A673 (cell line): ENCODE measurements at regions not wholly inside any gene's neighbourhood (a gene's known extent, or its start where the extent isn't known, plus 50 kb on each side); places are given as distances from the start of the nearest gene placed in this dataset.

ENCODE experiments used
- BruUV-seq: library from RNA; stranded (reverse); fragments of 400-500 nt; replicated peaks from 2 replicates; lab custom pipeline; 2021; lab: Mats Ljungman, UMichigan
- CTCF ChIA-PET: fragments of 300-600 bp; sonication (Branson Sonifier 250); formaldehyde crosslinking; loops from one replicate; lab custom pipeline; 2022; ENCODE audit warnings: antibody characterized with exemption; lab: Charles Lee
- POLR2A ChIA-PET: fragments of 300-600 bp; sonication (Branson Sonifier 250); formaldehyde crosslinking; loops from one replicate; lab custom pipeline; 2022; ENCODE audit warnings: antibody characterized with exemption; ENCODE audit not compliant: low non-redundant PET; lab: Charles Lee
- DNase-seq: peaks from one replicate; pipeline ENCODE4 v3.0.0-alpha.2; 2015; ENCODE audit warnings: low spot score
- H3K27ac ChIP-seq: fragments of 200-600 bp; sonication (generic); 2 replicates; pipeline ENCODE4 v1.5.1; 2016; ENCODE audit warnings: mixed run types, low read depth, mild to moderate bottlenecking, mixed read lengths, antibody characterized with exemption, low read length; ENCODE audit not compliant: poor library complexity, severe bottlenecking
- H3K27me3 ChIP-seq: fragments of 200-600 bp; sonication (generic); replicated peaks from 2 replicates; pipeline ENCODE4 v1.6.1; 2017; ENCODE audit warnings: mixed run types, low read depth, mild to moderate bottlenecking, mixed read lengths, antibody characterized with exemption, low read length; ENCODE audit not compliant: insufficient read depth, poor library complexity
- H3K36me3 ChIP-seq: fragments of 200-600 bp; sonication (generic); 2 replicates; pipeline ENCODE4 v1.6.1; 2016; ENCODE audit warnings: mixed run types, mild to moderate bottlenecking, mixed read lengths, antibody characterized with exemption, low read length; ENCODE audit not compliant: insufficient read depth, poor library complexity, severe bottlenecking
- H3K4me1 ChIP-seq: fragments of 200-600 bp; sonication (generic); 2 replicates; pipeline ENCODE4 v1.6.1; 2017; ENCODE audit warnings: mixed run types, mild to moderate bottlenecking, mixed read lengths, antibody characterized with exemption, low read length; ENCODE audit not compliant: insufficient read depth, poor library complexity, severe bottlenecking
- H3K4me3 ChIP-seq: fragments of 200-600 bp; sonication (generic); 2 replicates; pipeline ENCODE4 v1.5.1; 2016; ENCODE audit warnings: low read depth, mixed run types, mild to moderate bottlenecking, mixed read lengths, low read length; ENCODE audit not compliant: poor library complexity, severe bottlenecking
- H3K9me3 ChIP-seq: fragments of 200-600 bp; sonication (generic); 2 replicates; pipeline ENCODE4 v1.6.1; 2016; ENCODE audit warnings: mixed run types, low read depth, mild to moderate bottlenecking, mixed read lengths, antibody characterized with exemption, low read length; ENCODE audit not compliant: poor library complexity, severe bottlenecking
- EZH2 ChIP-seq: fragments of 200-600 bp; sonication (generic); IDR thresholded peaks from 2 replicates; pipeline ENCODE4 v1.6.1; 2017; ENCODE audit warnings: borderline replicate concordance, low read depth, mild to moderate bottlenecking, mixed read lengths, antibody characterized with exemption, low read length; ENCODE audit not compliant: poor library complexity, severe bottlenecking
- intact Hi-C: fragments of 100-400 bp; cut with micrococcal nuclease; formaldehyde crosslinking; loops from one replicate; pipeline ENCODE4 v1.10.0; 2022; ENCODE audit not compliant: unreplicated experiment
- TF ChIP-seq, protein P1 (sequence below): fragments of 300-800, 200-600 bp; sonication (generic); conservative IDR thresholded peaks from 2 replicates; pipeline ENCODE4 v1.5.1; 2017; ENCODE audit warnings: low read depth, mild to moderate bottlenecking, antibody characterized with exemption, low read length, moderate library complexity, mixed read lengths

GRCh38 chr14:97453991-97454390, 656.8 kb downstream of the VRK1 start:
- POLR2A ChIA-PET, result no interaction called here
- TF ChIP-seq EZH2, result no peak
- TF ChIP-seq, protein P1, sequence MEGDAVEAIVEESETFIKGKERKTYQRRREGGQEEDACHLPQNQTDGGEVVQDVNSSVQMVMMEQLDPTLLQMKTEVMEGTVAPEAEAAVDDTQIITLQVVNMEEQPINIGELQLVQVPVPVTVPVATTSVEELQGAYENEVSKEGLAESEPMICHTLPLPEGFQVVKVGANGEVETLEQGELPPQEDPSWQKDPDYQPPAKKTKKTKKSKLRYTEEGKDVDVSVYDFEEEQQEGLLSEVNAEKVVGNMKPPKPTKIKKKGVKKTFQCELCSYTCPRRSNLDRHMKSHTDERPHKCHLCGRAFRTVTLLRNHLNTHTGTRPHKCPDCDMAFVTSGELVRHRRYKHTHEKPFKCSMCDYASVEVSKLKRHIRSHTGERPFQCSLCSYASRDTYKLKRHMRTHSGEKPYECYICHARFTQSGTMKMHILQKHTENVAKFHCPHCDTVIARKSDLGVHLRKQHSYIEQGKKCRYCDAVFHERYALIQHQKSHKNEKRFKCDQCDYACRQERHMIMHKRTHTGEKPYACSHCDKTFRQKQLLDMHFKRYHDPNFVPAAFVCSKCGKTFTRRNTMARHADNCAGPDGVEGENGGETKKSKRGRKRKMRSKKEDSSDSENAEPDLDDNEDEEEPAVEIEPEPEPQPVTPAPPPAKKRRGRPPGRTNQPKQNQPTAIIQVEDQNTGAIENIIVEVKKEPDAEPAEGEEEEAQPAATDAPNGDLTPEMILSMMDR, result no peak
- H3K4me1 ChIP-seq, result peaks cover 21% of the 10 kb centered on the region
- no peaks in the 10 kb centered on the region for H3K27me3 ChIP-seq
- H3K27ac ChIP-seq, result no peak overlapping the region
- no TSS peak for BruUV-seq
- intact Hi-C loops, result no loop called here
- DNase-seq, result no peak
- H3K36me3 ChIP-seq, result no peaks in the 10 kb centered on the region
- H3K4me3 ChIP-seq, result no peak overlapping the region
- CTCF ChIA-PET, result no interaction called here
- H3K9me3 ChIP-seq, result no peaks in the 10 kb centered on the region

DNA sequence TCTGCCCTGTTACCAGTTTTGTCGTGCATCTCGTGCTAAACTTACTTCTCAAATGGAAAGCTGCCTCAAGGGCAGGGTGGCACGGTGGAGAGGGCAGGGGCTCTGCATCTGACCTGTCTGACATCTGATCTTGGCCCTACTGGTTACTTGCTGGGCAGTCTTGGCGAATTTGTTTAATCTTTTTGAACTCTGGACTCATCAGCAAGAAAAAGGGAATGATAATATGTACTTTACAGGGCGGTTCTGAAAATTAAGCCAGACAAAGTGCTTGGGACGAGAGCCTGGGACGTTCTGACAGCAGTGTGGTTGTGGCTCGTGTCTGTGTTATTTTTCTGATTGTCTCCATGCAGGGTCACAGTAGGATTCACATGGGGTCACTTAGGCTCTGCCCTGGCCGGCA, 659.3 kb downstream of the VRK1 start:
- Histone ChIP-seq H3K9me3 (peaks cover 3% of the 10 kb centered on the region), H3K27ac (no peak overlapping the region), H3K27me3 (no peaks in the 10 kb centered on the region), H3K4me3 (no peak overlapping the region), H3K36me3 (no peaks in the 10 kb centered on the region), H3K4me1 (peaks cover 30% of the 10 kb centered on the region)
- POLR2A ChIA-PET, result no interaction called here
- no TSS peak for BruUV-seq
- no peak for TF ChIP-seq EZH2
- TF ChIP-seq, protein P1, result no peak
- DNase-seq, result no peak
- CTCF ChIA-PET, result no interaction called here
- intact Hi-C loops, result no loop called here

DNA sequence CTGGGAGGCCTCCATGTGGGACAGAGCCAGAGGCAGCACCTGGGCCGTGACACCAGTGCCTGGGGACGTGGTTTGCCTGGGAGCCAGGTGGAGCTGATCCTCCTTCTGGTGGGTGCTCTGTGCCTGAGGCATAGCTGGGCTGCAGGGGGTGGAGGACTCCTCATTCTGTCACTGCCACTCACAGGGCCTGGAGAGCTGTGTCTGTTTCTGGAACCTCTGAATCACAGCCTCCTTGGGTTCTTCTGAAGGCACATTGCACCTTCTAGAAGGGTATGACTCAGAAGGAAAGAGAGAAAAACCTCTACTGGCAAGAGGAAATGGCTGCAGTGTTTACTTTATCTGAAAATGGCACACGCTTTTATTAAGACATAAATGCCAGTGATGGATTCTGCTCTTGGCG, 659.8 kb downstream of the VRK1 start:
- no peaks in the 10 kb centered on the region for H3K36me3 ChIP-seq
- H3K4me1 ChIP-seq, result peaks cover 30% of the 10 kb centered on the region
- BruUV-seq, result no TSS peak
- intact Hi-C loops, result no loop called here
- H3K27me3 ChIP-seq, result no peaks in the 10 kb centered on the region
- TF ChIP-seq, protein P1, result no peak
- no peak for TF ChIP-seq EZH2
- POLR2A ChIA-PET, result no interaction called here
- no peak overlapping the region for H3K4me3 ChIP-seq
- CTCF ChIA-PET, result no interaction called here
- DNase-seq, result peak; percentile 26
- no peak overlapping the region for H3K27ac ChIP-seq
- peaks cover 8% of the 10 kb centered on the region for H3K9me3 ChIP-seq
